ENCODE measurements at regions not wholly inside any gene's neighbourhood (a gene's known extent, or its start where the extent isn't known, plus 50 kb on each side); places are given as distances from the start of the nearest gene placed in this dataset.

DNA sequence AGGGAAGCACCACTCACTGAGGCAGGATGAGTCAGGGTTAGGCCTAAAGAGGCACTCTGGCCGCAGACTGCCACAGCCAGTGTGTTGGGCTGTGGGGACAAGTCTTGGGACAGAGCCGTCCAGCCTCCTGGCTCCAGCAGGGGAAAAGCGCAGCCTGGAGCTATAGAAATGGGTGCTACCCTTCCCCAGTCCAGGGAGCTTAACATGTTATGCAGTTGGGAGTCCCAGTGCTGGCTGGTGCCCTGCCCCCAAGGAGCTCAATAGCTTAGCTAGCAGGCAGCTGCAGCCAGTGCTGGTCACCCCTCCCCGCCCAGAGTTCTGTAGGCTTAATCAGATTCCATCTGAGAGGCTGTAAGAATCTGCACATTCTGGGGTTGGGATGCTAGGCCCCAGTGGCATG is 399.6 kb upstream of the TUSC1 start:
- Histone ChIP-seq H3K36me3 (ENCODE audit: insufficient read depth) (no peaks in the 10 kb centered on the region), H3K4me3 (ENCODE audit: low read depth, low read length) (no peak overlapping the region), H3K4me1 (ENCODE audit: insufficient read depth) (no peaks in the 10 kb centered on the region), H3K27ac (ENCODE audit: low read depth) (no peak overlapping the region)
- WGBS: 92% methylated on average over 4 of the region's 4 CpGs
- no peak for DNase-seq (ENCODE audit: extremely low spot score)

DNA sequence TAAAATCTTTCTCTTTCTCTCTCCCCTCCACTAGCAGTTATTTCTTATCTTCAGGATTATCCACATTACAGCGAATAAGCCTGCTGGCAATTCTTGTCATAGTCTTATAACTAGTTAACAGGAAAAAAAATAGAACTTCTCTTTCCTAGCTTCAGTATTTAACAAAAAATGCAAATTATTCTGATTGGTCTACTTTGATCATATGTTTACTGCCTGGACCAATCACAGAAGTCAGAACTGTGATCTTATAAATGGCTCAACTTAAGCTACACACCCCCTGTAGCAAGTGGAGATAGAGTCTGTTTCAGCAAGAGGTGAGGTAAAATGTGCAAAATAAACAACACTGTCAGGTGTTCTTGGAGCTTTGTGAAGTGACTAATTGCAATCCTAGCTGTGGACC is 389.4 kb upstream of the TUSC1 start:
- DNase-seq (ENCODE audit: extremely low spot score): no peak
- WGBS: 82% methylated on average over 1 of the region's 1 CpG
- H3K36me3 ChIP-seq (ENCODE audit: insufficient read depth): no peaks in the 10 kb centered on the region
- no peak overlapping the region for H3K4me3 ChIP-seq (ENCODE audit: low read depth, low read length)
- H3K4me1 ChIP-seq (ENCODE audit: insufficient read depth): peaks cover 2% of the 10 kb centered on the region
- no peak overlapping the region for H3K27ac ChIP-seq (ENCODE audit: low read depth)

DNA sequence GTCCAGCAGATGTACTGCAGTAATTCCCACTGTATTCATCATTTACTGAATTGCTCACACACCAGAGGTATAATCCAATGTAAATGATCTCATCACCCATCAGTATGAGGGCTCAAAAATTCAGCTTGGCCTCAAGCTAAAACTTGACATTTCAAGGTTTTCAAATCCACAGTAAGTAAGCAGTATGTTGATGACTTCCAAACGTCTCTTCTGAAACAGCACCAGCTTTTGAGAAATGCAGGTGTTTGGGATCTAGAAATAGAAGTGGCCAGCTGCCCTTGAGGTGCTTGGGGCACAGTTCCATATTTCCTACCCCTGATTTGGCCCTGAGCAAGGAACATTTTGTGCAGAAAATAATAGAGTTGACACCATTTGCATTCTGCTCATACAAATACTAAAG is 388.0 kb upstream of the TUSC1 start:
- Histone ChIP-seq H3K4me1 (ENCODE audit: insufficient read depth) (peaks cover 2% of the 10 kb centered on the region), H3K27ac (ENCODE audit: low read depth) (no peak overlapping the region), H3K4me3 (ENCODE audit: low read depth, low read length) (no peak overlapping the region), H3K36me3 (ENCODE audit: insufficient read depth) (no peaks in the 10 kb centered on the region)
- no peak for DNase-seq (ENCODE audit: extremely low spot score)
- 42% methylated on average over 1 of the region's 1 CpG for WGBS

DNA sequence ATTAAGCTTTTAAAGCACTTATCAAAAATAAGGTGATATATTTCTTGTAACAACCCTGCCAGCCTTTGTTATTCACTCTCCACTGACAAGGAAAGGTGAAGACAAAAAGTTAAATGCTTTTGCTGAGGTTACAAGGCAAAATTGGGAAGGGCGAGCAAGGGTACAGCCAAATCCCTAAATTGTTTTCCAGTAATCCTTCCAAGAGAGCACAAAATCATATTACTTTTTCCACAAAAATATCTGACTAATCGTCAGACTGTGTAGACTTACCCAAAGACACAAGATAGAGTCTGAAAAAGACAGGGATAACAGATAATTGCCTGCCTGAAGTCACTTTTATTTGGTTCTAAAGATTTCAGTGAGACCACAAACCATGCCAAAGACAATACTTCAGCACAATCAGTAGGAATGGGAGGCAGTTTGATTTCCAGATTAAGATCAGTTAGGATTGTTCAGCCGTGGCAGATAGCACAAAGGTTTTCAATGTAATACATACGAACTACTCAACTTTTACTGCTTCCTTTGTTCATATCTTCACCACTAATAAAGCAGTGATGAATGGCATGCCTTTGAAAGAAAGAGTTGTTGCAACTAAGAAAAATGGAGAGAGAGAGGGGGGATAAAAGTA is 383.8 kb upstream of the TUSC1 start:
- peaks cover 2% of the 10 kb centered on the region for H3K4me1 ChIP-seq (ENCODE audit: insufficient read depth)
- DNase-seq (ENCODE audit: extremely low spot score): no peak
- no peak overlapping the region for H3K4me3 ChIP-seq (ENCODE audit: low read depth, low read length)
- 56% methylated on average over 4 of the region's 4 CpGs for WGBS
- no peaks in the 10 kb centered on the region for H3K36me3 ChIP-seq (ENCODE audit: insufficient read depth)
- H3K27ac ChIP-seq (ENCODE audit: low read depth): no peak overlapping the region

DNA sequence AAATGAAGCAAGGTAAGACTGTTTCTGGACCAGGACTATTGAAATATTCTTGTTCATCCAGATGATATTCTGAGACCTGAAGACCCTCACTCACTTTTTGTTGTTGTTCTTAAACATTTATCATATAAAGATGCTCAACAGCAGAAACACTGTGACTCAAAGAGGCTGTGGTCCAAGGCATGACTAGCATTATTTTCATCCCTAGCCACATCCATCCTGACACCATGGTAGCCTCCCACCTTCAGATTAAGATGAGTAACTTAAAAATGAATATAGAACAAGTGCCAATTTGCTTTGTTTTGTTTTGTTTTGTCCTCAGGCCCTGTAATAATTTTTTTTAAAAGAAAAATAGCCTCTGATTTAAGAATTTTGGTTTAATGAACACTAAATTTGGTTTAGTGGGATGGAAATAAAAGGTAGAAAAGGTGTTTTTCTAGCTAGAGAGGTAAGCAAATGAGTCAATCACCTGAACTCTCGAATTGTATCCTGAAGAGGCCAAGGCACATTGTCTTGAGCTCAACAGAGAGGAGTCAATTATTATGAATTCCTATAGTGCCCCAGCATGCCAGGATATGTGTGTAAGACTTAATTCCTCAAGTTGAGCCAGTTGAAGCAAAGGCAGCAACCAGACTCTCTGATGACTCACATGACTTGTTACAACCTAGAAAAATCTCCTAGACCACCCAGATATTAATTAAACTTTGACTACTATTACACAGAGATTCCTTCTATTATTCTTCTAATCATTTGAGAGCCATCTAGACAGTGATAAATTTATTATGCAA is 380.1 kb upstream of the TUSC1 start:
- H3K4me1 ChIP-seq (ENCODE audit: insufficient read depth): no peaks in the 10 kb centered on the region
- WGBS: 69% methylated on average over 1 of the region's 1 CpG
- no peaks in the 10 kb centered on the region for H3K36me3 ChIP-seq (ENCODE audit: insufficient read depth)
- H3K4me3 ChIP-seq (ENCODE audit: low read depth, low read length): no peak overlapping the region
- DNase-seq (ENCODE audit: extremely low spot score): no peak
- no peak overlapping the region for H3K27ac ChIP-seq (ENCODE audit: low read depth)

DNA sequence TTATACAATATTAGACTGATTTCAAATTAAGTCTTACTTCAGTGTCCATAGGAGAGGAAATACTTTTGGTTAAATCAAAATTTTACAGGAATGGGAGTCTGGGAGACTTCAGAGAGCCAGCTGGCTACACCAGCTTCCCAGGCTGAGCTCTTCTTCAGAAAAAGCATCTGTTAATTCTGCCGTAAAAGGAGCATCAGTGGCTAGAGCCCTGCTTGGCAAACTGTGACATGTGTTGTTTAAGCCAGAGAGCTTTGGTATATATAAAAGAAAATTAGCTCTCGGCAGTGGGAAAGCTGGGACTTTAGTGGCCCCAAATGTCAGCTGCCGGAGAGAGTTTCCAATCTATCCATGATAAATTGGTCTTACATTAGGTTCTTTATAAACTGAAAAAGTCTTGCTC is 378.8 kb upstream of the TUSC1 start:
- no peaks in the 10 kb centered on the region for H3K4me1 ChIP-seq (ENCODE audit: insufficient read depth)
- DNase-seq (ENCODE audit: extremely low spot score): no peak
- WGBS: 37% methylated on average over 3 of the region's 3 CpGs
- H3K4me3 ChIP-seq (ENCODE audit: low read depth, low read length): no peak overlapping the region
- H3K27ac ChIP-seq (ENCODE audit: low read depth): no peak overlapping the region
- no peaks in the 10 kb centered on the region for H3K36me3 ChIP-seq (ENCODE audit: insufficient read depth)

DNA sequence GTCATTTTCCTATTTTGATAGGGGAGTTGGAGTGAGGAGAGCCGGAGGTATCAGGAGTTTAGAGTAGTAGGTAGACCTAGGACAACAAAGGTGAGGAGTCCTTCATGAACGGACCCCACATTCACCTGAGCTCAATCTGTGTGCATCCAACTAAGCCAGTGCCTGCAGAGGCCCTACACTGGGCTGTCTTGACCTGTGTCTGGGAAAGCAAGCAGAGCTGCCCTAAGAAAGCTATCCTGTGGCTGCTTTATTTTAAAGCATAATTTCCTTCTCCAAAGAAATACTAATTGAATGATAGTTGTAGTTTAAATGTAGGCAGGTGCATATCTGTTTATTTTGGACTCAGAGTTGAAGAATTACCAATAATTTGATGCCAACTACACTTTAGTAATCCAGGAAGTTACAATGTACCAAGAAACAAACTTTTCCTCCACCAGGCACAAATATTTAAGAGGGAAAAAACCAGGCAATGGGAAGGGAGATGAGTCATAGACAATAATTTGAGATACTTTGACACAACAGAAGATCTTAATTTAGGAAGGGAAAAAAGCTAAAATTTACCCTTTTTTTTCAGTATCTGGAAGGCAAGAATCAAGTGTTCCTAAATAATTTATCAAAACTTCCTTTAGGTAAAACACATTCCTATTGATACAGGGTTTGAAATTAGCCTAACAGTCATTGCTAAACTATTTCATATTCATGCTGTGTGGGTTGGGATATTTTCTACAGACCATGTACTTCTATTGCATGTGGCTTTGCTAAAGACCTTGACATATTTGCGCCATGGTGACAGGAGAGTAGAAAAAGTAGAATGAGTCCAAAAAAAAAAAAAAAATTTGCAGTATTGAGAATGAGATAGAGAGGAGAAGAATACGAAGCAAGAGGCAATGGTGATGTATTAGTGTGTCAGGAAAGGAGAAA is 376.6 kb upstream of the TUSC1 start:
- no peaks in the 10 kb centered on the region for H3K36me3 ChIP-seq (ENCODE audit: insufficient read depth)
- no peak overlapping the region for H3K4me3 ChIP-seq (ENCODE audit: low read depth, low read length)
- DNase-seq (ENCODE audit: extremely low spot score): no peak
- H3K27ac ChIP-seq (ENCODE audit: low read depth): no peak overlapping the region
- 87% methylated on average over 4 of the region's 4 CpGs for WGBS
- no peaks in the 10 kb centered on the region for H3K4me1 ChIP-seq (ENCODE audit: insufficient read depth)

DNA sequence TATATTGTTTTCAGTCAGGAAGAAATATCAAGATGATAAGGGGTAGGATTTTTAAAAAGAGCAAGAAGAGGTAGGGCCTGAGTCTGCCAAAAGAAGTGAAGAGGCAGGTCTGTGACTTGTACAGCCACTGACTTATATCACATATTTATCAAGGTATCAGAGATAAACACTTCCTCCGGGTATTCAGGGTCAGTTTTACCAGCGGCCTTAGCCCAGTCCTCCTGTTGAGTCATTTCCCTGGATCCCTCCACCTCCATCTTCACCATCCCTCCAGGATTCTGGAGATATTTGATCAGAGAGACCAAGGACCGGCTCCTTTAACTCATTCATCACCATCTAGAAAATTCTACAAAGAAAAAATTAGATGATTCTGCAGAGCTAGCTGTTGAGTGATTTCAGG is 375.7 kb upstream of the TUSC1 start:
- Histone ChIP-seq H3K4me1 (ENCODE audit: insufficient read depth) (no peaks in the 10 kb centered on the region), H3K4me3 (ENCODE audit: low read depth, low read length) (no peak overlapping the region), H3K27ac (ENCODE audit: low read depth) (no peak overlapping the region), H3K36me3 (ENCODE audit: insufficient read depth) (no peaks in the 10 kb centered on the region)
- 75% methylated on average over 3 of the region's 3 CpGs for WGBS
- no peak for DNase-seq (ENCODE audit: extremely low spot score)

DNA sequence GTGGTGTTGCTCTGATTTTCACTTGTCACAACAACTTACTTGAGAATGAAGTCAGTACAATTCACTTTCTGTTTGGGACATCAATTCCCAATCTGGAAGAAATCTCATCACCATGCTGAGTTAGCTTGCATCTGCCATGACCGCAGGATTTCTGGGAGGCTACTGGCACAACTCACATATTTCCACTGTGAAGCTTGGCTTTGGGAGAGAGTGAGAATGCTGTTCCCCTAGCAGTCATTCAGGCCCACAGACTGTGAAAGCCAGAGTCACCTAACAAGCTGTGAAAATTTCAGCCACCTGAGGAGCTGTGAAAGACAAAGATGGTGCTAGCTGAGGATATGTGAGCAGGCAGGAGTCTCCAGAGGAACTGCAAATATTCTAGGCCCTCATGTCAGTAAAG is 365.2 kb upstream of the TUSC1 start:
- no peaks in the 10 kb centered on the region for H3K4me1 ChIP-seq (ENCODE audit: insufficient read depth)

DNA sequence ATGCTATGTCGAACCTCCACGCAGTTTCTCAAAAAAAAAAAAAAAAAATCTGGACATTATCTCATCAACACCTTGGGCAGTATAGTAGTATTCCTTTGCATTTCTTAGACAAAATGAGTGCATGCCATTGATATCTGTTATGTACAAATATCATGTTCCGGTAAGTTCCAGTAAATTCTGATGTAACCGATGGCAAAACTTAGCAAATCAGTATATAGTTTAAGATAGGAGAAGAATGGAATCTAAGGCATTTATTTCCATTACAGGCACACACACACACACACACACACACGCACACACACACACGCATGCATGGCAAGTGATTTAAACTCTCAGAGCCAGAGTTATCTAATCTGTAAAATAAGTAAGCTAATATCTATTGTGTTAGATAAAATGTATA is 356.5 kb upstream of the TUSC1 start:
- DNase-seq (ENCODE audit: extremely low spot score): no peak
- Histone ChIP-seq H3K4me1 (ENCODE audit: insufficient read depth) (no peaks in the 10 kb centered on the region), H3K4me3 (ENCODE audit: low read depth, low read length) (no peak overlapping the region), H3K36me3 (ENCODE audit: insufficient read depth) (no peaks in the 10 kb centered on the region), H3K27ac (ENCODE audit: low read depth) (no peak overlapping the region)
- 67% methylated on average over 6 of the region's 6 CpGs for WGBS

More for the DNA sequence above, 365.2 kb upstream of the TUSC1 start:
- Histone ChIP-seq H3K36me3 (ENCODE audit: insufficient read depth) (no peaks in the 10 kb centered on the region), H3K27ac (ENCODE audit: low read depth) (no peak overlapping the region), H3K4me3 (ENCODE audit: low read depth, low read length) (no peak overlapping the region)
- WGBS: 85% methylated on average over 1 of the region's 1 CpG
- DNase-seq (ENCODE audit: extremely low spot score): no peak

DNA sequence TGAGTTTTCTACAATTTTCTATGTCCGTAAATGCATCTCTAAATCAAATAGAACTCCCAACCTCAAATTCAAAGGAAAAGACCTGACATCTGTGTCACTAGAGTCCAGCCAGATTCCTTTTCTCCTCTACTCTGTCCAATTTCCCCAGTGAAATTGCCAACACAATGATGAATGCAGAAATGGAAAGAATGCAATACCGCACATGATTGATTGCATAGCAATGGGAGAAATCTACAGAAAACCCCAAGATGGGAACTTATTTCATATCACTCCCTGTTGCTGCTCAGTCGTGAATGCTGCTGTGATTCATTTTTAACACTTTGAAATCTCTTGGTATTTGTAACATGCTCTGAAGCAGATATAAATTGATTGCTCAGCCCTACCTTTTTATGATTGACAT is 355.1 kb upstream of the TUSC1 start:
- Histone ChIP-seq H3K4me3 (ENCODE audit: low read depth, low read length) (no peak overlapping the region), H3K27ac (ENCODE audit: low read depth) (no peak overlapping the region), H3K4me1 (ENCODE audit: insufficient read depth) (no peaks in the 10 kb centered on the region), H3K36me3 (ENCODE audit: insufficient read depth) (no peaks in the 10 kb centered on the region)
- 71% methylated on average over 3 of the region's 3 CpGs for WGBS
- DNase-seq (ENCODE audit: extremely low spot score): no peak

DNA sequence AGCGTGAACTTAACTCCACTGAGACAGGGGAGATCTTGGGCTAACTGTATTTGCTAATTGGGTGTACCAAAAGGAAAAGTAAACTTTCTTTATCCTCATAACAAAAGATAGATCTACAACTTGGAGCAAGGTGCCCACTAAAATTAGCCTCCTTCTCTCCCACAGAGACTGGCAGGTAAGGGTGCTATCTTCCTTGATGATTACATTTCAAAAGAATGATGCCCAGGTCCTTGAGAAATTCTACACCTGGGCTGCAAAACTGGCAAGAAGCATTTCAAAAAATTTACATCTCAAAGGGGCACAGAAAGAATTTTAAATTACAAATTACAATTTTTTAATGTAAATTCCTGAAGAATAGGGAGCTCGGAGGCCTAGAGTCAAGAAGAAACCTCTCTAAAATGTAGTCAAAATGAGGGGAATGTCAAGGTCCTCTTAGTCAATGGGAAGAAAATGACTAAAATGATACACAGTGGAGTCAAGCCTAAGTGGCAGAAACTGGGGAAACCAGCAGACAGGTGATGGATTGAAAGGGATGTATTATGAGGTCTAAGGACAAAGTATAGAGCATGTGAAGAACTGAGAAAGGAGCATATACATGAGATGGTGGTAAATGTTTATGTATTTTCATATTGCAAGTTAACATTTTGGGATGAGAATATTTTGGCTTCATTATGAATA is 348.3 kb upstream of the TUSC1 start:
- no peaks in the 10 kb centered on the region for H3K36me3 ChIP-seq (ENCODE audit: insufficient read depth)
- WGBS: 82% methylated on average over 2 of the region's 2 CpGs
- no peak overlapping the region for H3K4me3 ChIP-seq (ENCODE audit: low read depth, low read length)

DNA sequence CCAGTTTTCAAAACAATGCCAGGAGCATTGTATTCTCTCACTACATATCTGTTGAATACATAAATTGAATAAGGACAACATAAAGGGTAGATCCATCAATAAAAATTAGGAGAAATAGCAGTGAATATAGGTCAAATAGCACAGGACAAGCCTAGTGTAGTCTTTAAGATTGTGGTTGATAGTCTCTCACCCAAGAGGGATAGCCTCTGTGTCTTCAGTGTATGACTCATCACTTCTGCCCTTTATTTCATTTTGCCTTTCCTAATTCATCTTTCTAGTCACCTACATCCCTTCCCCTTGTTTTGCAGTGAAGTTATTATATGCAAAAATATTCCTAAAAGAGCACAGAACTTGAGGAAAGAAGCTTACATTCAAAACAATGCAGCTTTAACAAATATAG is 335.0 kb upstream of the TUSC1 start:
- Histone ChIP-seq H3K36me3 (ENCODE audit: insufficient read depth) (no peaks in the 10 kb centered on the region), H3K4me3 (ENCODE audit: low read depth, low read length) (no peak overlapping the region), H3K4me1 (ENCODE audit: insufficient read depth) (no peaks in the 10 kb centered on the region), H3K27ac (ENCODE audit: low read depth) (no peak overlapping the region)
- DNase-seq (ENCODE audit: extremely low spot score): no peak

More for the DNA sequence above, 348.3 kb upstream of the TUSC1 start:
- Histone ChIP-seq H3K4me1 (ENCODE audit: insufficient read depth) (no peaks in the 10 kb centered on the region), H3K27ac (ENCODE audit: low read depth) (no peak overlapping the region)
- no peak for DNase-seq (ENCODE audit: extremely low spot score)
